HG03432 (cell line): ENCODE measurements at regions not wholly inside any gene's neighbourhood (a gene's known extent, or its start where the extent isn't known, plus 50 kb on each side); places are given as distances from the start of the nearest gene placed in this dataset.
"Not testable (repeated sequence)": the region's sequence is repeated elsewhere in the genome, so short reads cannot be mapped to it uniquely, and the experiment has no call there.

Experiments
- ATAC-seq: cut with Tn5 transposase; IDR thresholded peaks from one replicate; pipeline ENCODE4 v1.9.1; 2021; ENCODE audit warnings: mild to moderate bottlenecking, moderate library complexity; ENCODE audit not compliant: unreplicated experiment

DNA sequence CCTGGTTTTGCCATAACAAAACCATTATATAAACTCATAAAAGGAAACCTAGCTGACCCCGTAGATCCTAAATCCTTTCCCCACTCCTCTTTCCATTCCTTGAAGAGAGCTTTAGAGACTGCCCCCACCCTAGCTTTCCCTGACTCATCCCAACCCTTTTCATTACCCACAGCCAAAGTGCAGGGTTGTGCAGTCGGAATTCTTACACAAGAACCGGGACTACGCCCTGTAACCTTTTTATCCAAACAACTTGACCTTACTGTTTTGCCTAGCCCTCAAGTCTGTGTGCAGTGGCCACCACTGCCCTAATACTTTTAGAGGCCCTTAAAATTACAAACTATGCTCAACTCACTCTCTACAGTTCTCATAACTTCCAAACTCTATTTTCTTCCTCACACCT is 116.0 kb upstream of the PTPN13 start:
- ATAC-seq: not testable (repeated sequence)

DNA sequence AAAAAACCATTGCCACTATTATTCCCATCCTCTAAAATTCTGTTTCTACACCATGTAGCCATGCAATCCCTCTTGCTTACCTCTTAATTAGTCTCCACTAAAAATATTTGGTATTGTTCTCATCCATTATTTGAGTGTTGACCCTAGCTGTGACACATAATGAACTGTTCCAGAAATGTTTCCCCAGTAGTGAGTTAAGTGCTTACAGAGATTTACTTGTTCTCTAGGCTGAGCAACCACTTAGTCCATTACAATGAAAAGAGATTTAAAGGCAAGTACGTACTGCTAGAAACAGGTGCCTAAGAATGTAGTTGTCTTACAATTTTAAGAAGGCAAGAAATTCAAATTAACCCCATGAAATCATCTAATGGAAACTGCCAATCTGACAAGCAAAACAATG is 112.7 kb upstream of the PTPN13 start:
- ATAC-seq: no peak

DNA sequence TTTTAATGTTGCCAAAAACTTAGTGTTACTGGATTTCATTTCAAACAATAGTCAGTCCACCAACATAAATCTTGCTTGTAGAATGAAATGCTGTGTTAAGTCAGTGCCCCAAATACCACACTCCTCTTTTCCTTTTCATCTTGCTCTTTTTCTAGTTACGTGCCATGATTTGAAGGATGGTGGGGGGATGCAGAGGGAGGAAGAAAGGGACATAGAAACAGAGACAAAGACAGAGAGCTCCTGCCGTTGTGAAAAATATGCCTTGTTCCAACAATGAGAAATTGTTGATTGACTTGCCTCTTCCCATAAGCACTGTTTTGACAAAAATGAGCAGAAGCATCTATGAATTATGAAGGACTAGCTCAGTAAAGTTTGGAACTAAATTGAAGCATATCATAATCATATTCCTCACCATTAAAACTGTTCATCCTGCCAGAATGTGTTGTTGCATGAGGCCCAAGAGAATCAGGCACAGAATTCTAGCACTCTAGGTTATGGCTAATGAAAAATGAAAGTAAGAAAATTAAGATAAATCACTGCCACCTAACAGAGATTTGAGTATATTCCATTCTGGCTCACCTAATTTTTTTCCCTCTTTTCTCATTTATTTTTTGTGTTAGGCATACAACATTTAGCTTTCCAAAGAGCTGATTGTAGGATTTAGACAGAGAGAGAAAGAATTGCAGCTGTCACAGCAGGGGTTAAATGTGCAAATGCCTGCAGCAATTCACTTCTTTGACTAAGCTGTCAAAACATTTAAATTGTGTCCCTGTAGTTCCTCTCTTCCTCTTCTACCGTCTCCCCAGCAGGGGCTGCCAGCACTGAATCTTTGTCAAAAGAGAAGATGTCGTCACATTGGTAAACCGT is 111.6 kb upstream of the PTPN13 start:
- no peak for ATAC-seq

DNA sequence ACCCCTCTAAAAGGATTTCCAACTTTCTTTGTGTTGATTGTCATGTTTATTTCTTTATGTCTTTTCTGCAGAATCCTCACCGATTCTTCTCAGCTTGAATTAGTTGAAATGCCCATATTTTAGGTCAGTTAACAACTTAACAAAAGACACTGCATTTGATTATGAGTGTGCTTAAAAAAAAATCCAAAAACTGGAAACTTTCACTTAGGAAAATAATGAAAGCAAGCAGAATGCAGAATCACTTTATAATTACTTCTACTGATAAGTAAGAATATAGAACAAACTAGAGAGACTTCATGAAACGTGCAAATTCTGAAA is 111.0 kb upstream of the PTPN13 start:
- ATAC-seq: no peak

DNA sequence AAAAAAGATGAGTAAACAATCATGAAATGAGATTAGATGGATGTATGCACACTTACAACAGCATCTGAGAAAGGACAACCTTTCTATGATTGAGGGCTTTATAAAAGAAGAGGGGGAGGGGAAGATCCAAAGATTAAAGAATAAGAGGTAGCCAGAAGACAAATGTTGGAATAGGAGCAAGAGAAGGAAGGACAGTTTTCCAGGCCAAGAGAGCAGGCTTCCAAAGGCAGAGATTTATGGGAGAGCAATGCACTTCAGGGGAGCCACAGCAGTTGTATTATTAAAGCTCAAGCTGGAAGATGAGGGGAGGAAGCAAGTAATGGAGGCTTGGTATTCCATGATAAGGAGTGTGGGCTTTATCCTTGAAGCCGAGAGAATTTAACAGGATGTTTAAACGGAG is 110.3 kb upstream of the PTPN13 start:
- ATAC-seq: no peak

DNA sequence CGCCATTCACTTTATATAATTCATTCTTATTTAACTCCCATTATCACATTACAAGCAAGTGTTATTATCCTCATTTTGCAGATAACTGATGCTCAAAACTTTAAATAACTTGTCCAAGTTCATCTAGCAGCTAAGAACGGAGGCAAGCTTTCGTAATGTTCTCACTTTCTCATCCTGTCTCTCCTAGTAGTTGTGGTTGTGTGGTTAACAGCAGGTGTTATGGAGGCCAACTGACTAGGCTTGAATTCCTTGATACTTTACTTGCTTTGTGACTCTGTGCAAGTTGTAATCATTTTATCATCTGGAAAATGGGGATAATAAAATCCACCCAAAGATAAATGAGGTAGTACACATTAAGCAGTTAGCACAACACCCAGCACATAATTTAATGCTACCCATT is 109.9 kb upstream of the PTPN13 start:
- ATAC-seq: peak; percentile 58

DNA sequence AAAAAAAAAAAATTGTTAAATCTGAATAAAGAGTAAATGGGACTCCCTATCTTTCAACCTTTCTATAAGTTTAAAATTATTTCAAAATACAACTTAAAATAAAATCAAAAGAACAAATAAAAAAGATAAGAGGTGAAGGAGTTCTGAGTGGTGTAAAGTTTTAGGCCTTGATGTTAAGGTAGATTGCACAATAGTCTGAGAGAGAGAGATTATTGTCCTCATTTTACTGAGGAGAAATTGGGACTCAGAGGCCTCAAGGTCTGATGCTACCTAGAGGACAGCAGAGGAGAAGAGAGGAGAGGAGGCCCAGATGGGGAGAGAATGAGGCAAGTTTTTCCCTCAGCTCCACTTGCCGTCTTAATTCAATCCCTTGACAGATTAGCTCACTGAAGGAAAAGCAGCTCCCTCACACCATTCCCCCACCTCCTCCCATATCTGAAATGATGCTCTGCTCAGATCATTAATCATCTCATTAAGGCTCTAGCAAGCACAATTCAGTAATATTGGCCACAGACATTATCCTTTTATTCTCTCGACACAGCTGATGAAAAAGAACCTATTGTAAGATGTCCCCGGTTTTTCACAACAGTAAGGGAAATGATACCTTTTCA is 106.3 kb upstream of the PTPN13 start:
- ATAC-seq: no peak

DNA sequence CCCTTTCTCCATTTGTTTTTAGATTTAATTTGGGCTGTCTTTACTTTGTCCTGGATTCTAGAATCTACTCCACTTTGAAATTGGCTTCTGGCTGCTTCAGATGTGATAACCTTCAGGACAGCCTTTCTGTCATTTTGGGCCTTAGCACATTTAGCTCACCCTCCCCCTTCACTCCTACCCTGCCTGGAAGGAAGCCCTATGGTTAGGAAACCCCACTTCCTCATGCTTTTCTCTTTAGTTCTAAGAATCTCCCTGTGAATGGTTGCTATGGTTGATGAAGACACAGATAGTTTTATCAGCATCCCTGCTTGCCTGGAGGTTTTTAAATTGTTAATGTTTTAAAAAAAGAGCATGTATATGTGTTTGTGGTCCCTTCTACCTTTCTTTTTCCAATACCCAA is 100.7 kb upstream of the PTPN13 start:
- no peak for ATAC-seq

DNA sequence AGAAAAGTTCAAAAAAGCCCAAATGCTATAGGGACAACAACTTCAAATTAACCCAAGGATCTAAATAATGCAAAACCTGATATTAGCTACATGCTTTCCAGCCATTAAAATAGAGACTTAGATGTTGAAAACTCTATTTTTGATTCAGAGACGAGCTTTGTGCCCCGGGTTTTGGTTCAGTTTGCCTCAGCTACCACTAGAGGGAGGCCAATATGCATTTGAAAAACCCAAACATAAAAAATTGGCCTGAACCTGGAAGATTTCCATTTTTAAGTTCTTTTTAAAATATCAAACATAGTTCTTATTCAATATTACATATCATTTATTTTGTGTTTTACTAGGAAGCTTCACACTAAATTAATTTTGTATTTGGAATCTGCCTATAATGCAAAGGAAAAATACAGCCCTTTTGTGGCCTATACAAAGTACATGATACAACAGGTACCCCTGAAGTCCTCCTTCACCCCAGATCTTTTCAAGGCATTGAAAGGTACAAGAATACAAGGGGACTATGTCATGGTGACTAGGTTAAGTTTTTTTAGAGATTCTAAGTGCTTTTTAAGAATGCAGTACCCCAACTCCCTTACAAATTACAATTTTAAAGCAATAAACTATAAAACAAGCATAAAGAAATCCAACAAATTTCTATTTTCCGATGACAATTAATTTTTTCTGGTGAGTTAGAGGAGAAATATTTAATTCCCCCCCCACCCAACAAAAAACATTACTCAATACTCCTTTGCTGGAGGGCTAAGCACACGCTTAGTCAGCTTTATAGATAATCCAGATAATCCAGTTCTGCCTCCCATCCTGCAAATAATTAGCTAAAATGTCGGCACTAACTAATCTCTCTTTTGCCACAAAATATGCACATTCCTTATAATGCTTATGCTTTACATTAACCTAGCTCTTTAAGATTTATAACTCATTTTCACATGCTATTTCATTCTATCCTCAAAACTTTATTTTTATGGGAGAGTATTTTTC is 97.7 kb upstream of the PTPN13 start:
- no peak for ATAC-seq

DNA sequence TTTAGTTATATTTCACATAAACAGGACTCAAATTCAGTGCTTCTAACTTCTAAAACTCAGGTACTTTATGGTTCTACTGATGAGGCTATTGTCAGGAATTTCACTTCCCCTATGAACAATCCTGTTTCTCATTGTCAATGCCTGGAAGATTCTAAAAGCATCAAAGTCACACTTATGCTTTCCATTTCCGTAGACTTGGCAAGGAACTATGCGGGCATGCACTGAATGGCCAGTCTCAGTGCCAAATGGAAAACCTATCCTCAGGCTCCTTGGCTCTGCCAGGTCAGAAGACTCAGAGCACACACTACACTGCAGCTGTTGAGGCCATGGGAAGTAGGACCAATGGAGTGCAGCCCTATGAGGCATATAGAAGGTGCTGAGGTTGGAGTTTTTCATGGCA is 97.0 kb upstream of the PTPN13 start:
- no peak for ATAC-seq

DNA sequence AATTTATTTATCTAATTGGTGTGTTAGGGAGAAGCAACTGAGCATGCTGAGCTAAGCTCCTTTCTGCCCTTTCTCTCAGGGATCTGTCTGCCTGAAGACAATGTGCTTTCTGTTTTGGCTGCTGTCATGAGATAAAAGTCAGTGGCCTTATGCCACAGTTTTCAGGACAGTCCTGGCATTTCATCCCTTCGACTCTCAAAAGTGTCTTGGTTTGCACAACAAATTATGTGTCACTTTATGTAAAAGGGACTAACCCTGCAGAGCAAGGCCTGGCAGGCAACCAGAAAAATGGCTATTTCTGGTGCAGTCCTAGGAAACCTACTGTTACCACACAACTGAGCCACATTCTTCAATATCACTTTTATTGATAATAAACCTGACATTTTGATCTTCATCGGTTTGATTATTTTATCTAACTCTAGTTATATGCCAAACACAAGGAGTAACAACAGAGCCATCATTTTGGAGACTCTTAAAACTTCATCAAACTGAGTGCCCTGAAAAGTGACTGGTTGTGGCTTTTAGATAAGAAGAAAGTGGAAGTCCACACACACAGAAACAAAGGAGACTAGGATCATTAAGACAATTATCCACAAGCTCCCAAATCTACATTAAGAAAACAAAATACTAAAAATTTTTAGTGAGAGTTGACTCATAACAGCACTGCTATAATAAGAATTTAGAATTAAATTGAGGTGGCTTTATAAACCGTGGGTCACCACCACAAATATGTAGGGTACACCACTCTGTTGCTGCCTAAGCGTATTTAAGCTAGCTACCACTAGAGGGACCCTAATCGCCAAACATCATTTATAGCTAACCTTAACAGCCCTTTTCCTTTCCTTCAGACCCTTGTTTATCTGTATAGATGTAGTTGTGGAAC is 95.9 kb upstream of the PTPN13 start:
- peak; percentile 91 for ATAC-seq

DNA sequence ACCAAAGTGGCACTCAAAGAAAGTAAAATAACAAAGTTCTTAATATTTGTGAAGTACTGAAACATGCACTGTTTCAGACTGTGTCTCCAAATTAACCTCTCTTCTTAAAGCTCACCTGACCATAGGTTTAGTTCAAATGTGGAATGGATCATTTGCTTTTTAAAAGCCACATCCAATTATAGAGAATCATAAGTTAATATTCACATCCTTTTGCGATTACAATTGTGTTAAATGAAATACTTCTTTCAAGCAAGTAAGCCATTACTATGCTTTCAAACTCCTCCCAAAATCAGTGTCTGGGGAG is 95.3 kb upstream of the PTPN13 start:
- no peak for ATAC-seq

DNA sequence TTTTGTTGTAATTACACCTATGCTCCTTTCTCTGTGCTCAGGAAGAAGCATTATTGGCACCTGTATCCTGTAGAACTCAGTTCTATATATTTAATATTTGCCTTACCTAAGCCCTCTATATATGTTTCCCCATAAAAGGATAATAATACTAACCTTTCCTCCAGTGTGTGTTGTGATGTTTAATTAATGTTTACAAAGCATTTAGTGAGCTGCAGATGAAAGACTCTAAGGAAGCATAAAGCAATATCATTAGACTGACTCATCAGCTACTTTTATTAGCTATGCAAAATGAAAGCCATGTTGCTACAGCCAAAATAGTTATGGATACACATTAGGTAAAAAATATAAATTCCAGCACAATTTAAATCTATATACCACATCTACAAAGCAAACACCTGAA is 93.6 kb upstream of the PTPN13 start:
- no peak for ATAC-seq

DNA sequence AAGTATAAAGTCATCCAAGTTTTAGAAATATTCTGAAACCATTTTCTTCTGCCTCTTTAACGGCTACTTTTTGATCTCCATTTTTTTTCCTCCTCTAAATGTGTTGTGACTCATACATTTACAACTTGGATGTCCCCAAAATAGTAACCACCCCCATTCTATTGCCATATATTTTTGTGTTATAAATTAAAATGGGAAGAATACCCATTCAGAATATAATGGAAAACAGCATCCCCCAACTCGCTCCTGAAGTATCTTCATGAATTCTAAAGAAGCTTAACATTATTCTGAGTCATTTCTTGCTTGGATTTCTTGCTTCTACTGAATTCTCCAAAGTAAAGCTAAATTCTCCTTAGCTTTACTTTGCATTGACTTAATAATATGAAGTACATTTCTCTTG is 92.0 kb upstream of the PTPN13 start:
- no peak for ATAC-seq

DNA sequence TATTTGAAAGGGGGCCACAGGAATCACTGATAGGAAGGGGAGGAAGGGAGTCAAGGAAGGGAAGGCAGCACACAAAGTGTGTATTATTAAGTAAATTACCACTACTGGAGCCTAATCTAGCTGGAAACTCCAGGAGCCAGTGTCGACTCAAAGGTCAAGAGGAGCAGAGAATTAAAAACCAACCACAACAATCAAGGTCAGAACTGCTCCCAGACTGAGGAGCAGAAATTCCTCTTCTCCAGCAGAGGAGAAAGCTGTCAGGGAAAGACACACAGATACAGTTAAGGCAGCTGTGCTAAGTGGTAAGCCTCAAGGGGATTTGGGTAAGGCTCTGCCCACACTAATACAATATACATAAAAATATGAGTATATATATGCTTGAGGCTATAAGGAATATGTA is 87.5 kb upstream of the PTPN13 start:
- ATAC-seq: no peak

DNA sequence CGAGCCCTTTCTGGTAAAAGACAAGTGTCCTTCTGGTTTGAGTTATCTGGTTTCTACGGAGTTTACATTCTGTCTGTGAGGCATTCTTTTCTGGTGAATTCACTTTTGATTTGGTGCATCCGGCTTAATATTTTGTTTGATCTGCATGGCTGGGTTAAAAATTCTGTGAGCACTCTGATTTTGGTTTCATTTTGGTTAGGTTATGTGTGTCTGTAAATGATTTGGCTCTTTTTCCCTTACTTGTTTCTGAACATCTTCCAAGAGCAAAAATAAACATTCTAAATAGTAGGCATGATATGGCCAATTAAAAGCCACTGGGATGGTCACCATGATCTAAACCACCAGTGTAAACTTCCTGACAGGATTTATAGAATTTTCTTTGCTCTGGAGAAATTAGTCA is 85.7 kb upstream of the PTPN13 start:
- ATAC-seq: no peak

DNA sequence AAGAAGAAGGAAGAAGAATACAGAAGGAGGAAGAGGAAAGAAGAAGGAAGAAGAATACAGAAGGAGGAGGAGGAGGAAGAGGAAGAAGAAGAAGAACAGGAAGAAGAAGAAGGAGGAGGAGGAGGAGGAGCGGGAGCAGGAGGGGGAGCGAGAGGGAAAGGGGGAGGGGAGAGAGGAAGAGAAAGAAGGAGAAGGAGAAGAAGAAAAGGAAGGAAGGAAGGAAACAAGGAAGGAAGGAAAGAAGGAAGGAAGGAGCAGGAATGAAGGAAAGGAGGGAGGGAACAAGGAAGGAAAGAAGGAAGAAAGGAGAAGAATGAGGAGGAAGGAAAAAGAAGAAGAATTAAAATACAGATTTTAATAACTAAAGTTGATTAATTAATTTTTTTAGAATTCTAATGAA is 82.5 kb upstream of the PTPN13 start:
- no peak for ATAC-seq

DNA sequence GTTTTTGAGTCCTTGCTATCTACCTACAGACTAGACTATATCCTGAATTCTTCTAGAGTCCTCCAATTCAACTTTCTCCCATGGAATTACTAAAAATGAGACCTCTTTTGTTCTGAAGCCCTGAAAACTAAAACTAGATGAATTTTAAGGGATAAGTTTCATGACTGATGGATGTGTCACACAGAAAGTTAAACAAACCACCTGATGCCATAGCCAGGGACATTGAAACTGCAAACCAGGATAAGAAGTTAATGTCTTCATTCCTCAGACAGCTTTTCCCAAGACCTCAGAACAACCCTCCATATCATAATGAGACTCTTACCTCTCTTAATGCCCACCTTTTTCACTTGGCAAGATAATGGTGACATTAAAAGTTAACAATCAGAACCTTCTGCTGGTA is 81.5 kb upstream of the PTPN13 start:
- ATAC-seq: no peak

DNA sequence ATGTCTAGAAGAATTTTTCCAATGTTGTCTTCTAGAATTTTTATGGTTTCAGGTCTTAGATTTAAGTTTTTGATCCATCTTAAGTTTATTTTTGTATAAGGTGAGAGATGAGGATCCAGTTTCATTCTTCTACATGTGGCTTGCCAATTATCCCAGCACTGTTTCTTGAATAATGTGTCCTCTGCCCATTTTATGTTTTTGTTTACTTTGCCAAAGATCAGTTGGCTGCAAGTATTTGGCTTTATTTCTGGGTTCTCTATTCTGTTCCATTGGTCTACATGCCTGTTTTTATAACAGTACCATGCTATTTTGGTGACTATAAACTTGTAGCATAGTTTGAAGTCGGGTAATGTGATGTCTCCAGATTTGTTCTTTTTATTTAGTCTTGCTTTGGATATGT is 78.2 kb upstream of the PTPN13 start:
- ATAC-seq: not testable (repeated sequence)

DNA sequence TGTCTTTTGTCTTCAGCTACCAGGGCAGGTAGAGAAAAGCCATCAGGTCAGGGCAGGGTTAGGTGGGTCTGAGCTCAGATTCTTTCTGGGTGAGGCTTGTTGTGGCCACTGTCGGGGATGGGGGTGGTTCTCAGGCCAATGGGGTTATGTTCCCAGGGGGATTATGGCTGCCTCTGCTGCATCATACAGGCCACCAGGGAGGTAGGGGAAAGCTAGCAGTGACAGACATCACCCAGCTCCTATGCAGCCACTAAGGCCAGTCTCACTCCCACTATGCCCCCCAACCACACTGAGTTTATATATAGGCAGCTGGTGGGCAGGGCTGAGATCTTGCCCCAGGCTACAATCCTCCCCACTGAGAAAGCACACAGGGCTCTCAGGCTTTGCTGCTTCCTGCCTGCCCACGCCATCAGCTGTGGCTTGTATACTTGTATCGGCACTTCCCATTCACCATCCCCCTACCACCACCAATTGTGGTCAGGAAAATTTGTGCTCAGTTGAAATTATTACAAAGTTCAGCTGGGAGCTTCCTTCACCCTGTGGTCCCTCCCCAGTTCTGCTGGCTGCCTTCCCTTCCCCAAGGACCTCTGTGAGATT is 72.6 kb upstream of the PTPN13 start:
- peak; percentile 53 for ATAC-seq
